Neural cell (in vitro differentiated cells): ENCODE measurements at regions not wholly inside any gene's neighbourhood (a gene's known extent, or its start where the extent isn't known, plus 50 kb on each side); places are given as distances from the start of the nearest gene placed in this dataset.

Experiments used
- H2AFZ ChIP-seq: fragments of 200-600, 300-800 bp; sonication (generic), shearing (Covaris generic); 2 replicates; pipeline ENCODE4 v1.6.0; 2014; ENCODE audit warnings: low read depth, mild to moderate bottlenecking, antibody characterized with exemption, low read length, moderate library complexity
- H3F3A ChIP-seq: fragments of 200-600 bp; shearing (Covaris generic); 2 replicates; pipeline ENCODE4 v1.6.1; 2016; ENCODE audit warnings: mild to moderate bottlenecking, moderate library complexity, mixed read lengths, antibody characterized with exemption, low read length; ENCODE audit not compliant: insufficient read depth, poor library complexity, severe bottlenecking
- H3K27ac ChIP-seq: fragments of 200-600, 300-800 bp; sonication (generic), shearing (Covaris generic); 2 replicates; pipeline ENCODE4 v1.5.1; 2014; ENCODE audit warnings: mild to moderate bottlenecking, low read length, moderate library complexity
- H3K27me3 ChIP-seq: fragments of 300-800, 200-600 bp; sonication (generic), shearing (Covaris generic); 2 replicates; pipeline ENCODE4 v1.6.0; 2014; ENCODE audit warnings: mild to moderate bottlenecking, low read depth, low read length, moderate library complexity; ENCODE audit not compliant: insufficient read depth
- H3K36me3 ChIP-seq: fragments of 300-800, 200-600 bp; sonication (generic), shearing (Covaris generic); 2 replicates; pipeline ENCODE4 v1.5.1; 2014; ENCODE audit warnings: mild to moderate bottlenecking, antibody characterized with exemption, low read length, moderate library complexity; ENCODE audit not compliant: insufficient read depth
- H3K4me2 ChIP-seq: fragments of 300-800, 200-600 bp; sonication (generic), shearing (Covaris generic); 2 replicates; pipeline ENCODE4 v1.6.0; 2014; ENCODE audit warnings: mild to moderate bottlenecking, low read length
- H3K4me3 ChIP-seq: fragments of 300-800, 200-600 bp; sonication (generic), shearing (Covaris generic); 2 replicates; pipeline ENCODE4 v1.5.1; 2014; ENCODE audit warnings: mild to moderate bottlenecking, low read length, moderate library complexity
- H3K79me2 ChIP-seq: fragments of 200-600 bp; shearing (Covaris generic); replicated peaks from 2 replicates; pipeline ENCODE4 v1.6.0; 2014; ENCODE audit warnings: mild to moderate bottlenecking, low read length, moderate library complexity; ENCODE audit not compliant: insufficient read depth
- H3K9ac ChIP-seq: fragments of 300-800, 200-600 bp; sonication (generic), shearing (Covaris generic); 2 replicates; pipeline ENCODE4 v1.6.1; 2016; ENCODE audit warnings: mild to moderate bottlenecking, low read length, mixed read lengths
- H3K9me2 ChIP-seq: fragments of 200-600 bp; shearing (Covaris generic); 2 replicates; pipeline ENCODE4 v1.6.1; 2016; ENCODE audit warnings: mild to moderate bottlenecking, low read length, mixed read lengths; ENCODE audit not compliant: insufficient read depth
- H3K9me3 ChIP-seq: fragments of 200-600, 300-800 bp; sonication (generic), shearing (Covaris generic); 2 replicates; pipeline ENCODE4 v1.6.1; 2016; ENCODE audit warnings: mild to moderate bottlenecking, mixed run types, low read length, moderate library complexity, mixed read lengths
- H4K20me1 ChIP-seq: fragments of 200-600 bp; shearing (Covaris generic); 2 replicates; pipeline ENCODE4 v1.6.1; 2016; ENCODE audit warnings: mild to moderate bottlenecking, mixed run types; ENCODE audit not compliant: insufficient read depth
- CTCF ChIP-seq: fragments of 450-650 bp; IDR thresholded peaks from 2 replicates; pipeline ENCODE4 v1.5.1; 2014; ENCODE audit warnings: antibody characterized with exemption, mild to moderate bottlenecking, moderate library complexity; ENCODE audit not compliant: poor library complexity, severe bottlenecking
- EP300 ChIP-seq: fragments of 450-650 bp; conservative IDR thresholded peaks from 2 replicates; pipeline ENCODE4 v1.6.1; 2014; ENCODE audit warnings: antibody characterized with exemption, mild to moderate bottlenecking, moderate library complexity; ENCODE audit not compliant: poor library complexity, severe bottlenecking
- EZH2 ChIP-seq: fragments of 200-600, 300-800 bp; shearing (Covaris generic), sonication (generic); IDR thresholded peaks from 2 replicates; pipeline ENCODE4 v1.6.1; 2014; ENCODE audit warnings: antibody characterized with exemption, low read length, borderline replicate concordance, mild to moderate bottlenecking; ENCODE audit not compliant: insufficient read depth, poor library complexity, severe bottlenecking
- MXI1 ChIP-seq: fragments of 450-650 bp; conservative IDR thresholded peaks from 2 replicates; pipeline ENCODE4 v1.6.1; 2014; ENCODE audit warnings: antibody characterized with exemption, mild to moderate bottlenecking; ENCODE audit not compliant: poor library complexity, severe bottlenecking
- POLR2AphosphoS5 ChIP-seq: IDR thresholded peaks from 2 replicates; pipeline ENCODE4 v1.6.1; 2012
- RAD21 ChIP-seq: fragments of 450-650 bp; conservative IDR thresholded peaks from 2 replicates; pipeline ENCODE4 v1.6.1; 2014; ENCODE audit warnings: antibody characterized with exemption, mild to moderate bottlenecking, moderate library complexity
- SMC3 ChIP-seq: fragments of 450-650 bp; conservative IDR thresholded peaks from 2 replicates; pipeline ENCODE4 v1.6.1; 2014; ENCODE audit warnings: antibody characterized with exemption, mild to moderate bottlenecking, moderate library complexity; ENCODE audit not compliant: poor library complexity
- TF ChIP-seq, protein P1 (sequence below): IDR thresholded peaks from 2 replicates; pipeline ENCODE4 v1.6.1; 2012; ENCODE audit warnings: borderline replicate concordance

DNA sequence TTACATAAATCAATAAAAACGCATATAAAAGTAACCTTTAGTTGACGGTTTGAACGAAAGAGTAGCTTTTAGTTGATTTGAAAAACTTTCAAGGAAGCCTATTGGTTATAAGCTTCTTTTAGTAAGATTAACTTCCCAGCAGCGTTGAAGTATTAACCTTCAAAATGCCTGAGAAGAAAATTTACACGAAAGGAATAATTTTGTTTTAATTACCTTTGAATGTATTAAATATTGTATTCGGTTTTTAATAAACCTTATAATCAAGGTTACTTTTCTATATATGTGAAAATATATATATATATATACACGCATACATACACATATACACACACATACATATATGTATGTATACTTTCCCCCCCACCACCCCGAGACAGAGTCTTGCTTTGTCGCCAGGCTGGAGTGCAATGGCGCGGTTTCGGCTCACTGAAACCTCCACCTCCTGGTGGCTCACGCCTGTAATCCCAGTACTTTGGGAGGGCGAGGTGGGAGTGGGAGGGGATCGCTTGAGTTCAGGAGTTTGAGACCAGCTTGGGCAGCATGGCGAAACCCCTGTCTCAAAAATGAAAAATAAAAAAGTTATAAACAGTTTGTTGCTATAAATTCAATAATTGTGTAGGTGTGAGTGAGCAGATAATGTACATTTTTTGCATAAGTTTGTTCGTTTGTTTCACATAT lies 57.6 kb upstream of the EZH2 start:
- Histone ChIP-seq H4K20me1 (no peaks in the 10 kb centered on the region), H3K27me3 (no peaks in the 10 kb centered on the region), H3K27ac (no peak overlapping the region), H2AFZ (peak overlapping the region; percentile 75), H3F3A (no peaks in the 10 kb centered on the region), H3K9me2 (no peaks in the 10 kb centered on the region), H3K4me2 (peak overlapping the region; percentile 60), H3K36me3 (no peaks in the 10 kb centered on the region), H3K79me2 (no peaks in the 10 kb centered on the region), H3K9me3 (no peaks in the 10 kb centered on the region), H3K9ac (no peak overlapping the region), H3K4me3 (peak overlapping the region; percentile 81)
- TF ChIP-seq POLR2AphosphoS5 (no peak), EP300 (no peak), RAD21 (no peak), CTCF (no peak), MXI1 (no peak), EZH2 (no peak)
- TF ChIP-seq, protein P1, sequence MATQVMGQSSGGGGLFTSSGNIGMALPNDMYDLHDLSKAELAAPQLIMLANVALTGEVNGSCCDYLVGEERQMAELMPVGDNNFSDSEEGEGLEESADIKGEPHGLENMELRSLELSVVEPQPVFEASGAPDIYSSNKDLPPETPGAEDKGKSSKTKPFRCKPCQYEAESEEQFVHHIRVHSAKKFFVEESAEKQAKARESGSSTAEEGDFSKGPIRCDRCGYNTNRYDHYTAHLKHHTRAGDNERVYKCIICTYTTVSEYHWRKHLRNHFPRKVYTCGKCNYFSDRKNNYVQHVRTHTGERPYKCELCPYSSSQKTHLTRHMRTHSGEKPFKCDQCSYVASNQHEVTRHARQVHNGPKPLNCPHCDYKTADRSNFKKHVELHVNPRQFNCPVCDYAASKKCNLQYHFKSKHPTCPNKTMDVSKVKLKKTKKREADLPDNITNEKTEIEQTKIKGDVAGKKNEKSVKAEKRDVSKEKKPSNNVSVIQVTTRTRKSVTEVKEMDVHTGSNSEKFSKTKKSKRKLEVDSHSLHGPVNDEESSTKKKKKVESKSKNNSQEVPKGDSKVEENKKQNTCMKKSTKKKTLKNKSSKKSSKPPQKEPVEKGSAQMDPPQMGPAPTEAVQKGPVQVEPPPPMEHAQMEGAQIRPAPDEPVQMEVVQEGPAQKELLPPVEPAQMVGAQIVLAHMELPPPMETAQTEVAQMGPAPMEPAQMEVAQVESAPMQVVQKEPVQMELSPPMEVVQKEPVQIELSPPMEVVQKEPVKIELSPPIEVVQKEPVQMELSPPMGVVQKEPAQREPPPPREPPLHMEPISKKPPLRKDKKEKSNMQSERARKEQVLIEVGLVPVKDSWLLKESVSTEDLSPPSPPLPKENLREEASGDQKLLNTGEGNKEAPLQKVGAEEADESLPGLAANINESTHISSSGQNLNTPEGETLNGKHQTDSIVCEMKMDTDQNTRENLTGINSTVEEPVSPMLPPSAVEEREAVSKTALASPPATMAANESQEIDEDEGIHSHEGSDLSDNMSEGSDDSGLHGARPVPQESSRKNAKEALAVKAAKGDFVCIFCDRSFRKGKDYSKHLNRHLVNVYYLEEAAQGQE, result no peak

DNA sequence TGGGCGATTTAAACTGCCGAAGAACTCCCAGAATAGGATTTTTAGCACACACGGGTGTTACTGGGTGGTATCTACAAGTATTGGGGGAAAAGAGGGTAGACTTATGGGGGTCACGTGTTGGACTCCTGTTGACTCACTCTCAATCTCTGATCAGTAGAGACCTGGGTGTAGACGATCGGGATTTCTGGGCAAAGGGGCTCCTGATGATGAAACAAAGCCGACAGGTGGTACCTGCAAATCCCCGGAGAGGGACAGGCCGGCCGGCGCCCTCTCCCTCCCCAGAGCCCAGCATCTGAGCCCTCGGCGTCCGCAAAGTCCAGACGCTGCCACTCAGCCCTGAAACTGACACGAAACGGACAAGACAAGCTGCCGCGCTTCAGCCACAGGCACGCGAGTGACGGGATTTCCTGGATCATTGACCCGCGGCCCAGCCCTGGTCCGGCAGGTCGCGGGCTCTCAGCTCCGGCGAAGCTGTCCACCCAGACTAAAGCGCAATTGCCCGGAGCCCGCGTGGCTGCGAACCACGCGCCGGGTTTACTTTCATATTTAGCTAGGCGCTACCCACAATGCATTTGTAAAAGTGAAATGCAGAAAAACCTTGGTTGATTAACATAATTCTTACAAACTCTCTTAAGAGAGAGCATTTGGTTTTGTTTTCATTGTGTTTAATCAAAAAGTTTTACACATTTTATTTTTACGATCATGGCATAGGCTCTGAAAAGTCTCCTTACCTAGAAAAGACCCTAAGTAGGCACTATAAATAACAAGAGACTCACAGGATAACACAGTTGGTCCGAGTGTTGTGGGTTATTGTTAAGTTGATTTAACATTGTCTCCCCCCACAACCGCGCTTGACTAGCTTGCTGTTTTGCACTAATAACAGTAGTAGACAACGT lies 56.9 kb upstream of the EZH2 start:
- Histone ChIP-seq H3K27me3 (no peaks in the 10 kb centered on the region), H3K4me3 (peak overlapping the region; percentile 81), H3K27ac (no peak overlapping the region), H3K36me3 (no peaks in the 10 kb centered on the region), H3K4me2 (peak overlapping the region; percentile 60), H4K20me1 (no peaks in the 10 kb centered on the region), H3F3A (no peaks in the 10 kb centered on the region), H3K9ac (peak overlapping the region; percentile 51), H3K79me2 (no peaks in the 10 kb centered on the region), H2AFZ (peak overlapping the region; percentile 75), H3K9me3 (no peaks in the 10 kb centered on the region), H3K9me2 (no peaks in the 10 kb centered on the region)
- TF ChIP-seq CTCF, result no peak
- TF ChIP-seq SMC3, result peak; percentile 38
- TF ChIP-seq RAD21, result peak; percentile 20
- TF ChIP-seq, protein P1, result peak; percentile 24
- peak; percentile 94 for TF ChIP-seq MXI1
